ENCODE measurements at regions not wholly inside any gene's neighbourhood (a gene's known extent, or its start where the extent isn't known, plus 50 kb on each side); places are given as distances from the start of the nearest gene placed in this dataset.
A peak's percentile ranks its signal among the peaks of the same experiment; 100 is the strongest.

- DNase-seq: no peak
These were observed 103.4 kb upstream of the TMEM18 start for GRCh38 chr2:780581-780980.

DNA sequence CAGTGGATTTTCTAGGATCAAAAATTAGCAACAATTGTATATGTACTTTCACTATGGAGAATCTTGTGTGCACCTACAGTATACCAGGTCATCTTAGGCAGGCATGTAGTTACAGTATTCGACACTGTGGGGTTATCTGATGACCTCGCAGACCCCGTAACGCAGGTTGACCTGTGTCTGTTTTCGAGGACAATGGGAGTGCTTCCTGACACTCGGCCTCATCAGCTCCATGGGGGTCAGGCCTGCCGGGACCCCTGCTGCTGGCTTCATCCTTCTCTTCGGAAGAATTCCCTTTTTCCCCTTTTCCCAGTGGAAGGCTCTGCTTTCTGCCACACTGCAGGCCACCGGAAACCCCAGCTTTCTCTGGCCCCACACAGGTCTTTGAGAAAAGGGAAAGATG lies 102.8 kb upstream of the TMEM18 start:
- DNase-seq: no peak

- DNase-seq: no peak
These were observed 101.6 kb upstream of the TMEM18 start for GRCh38 chr2:778731-779350.

GRCh38 chr2:777546-777945 lies 100.3 kb upstream of the TMEM18 start:
- no peak for DNase-seq

DNA sequence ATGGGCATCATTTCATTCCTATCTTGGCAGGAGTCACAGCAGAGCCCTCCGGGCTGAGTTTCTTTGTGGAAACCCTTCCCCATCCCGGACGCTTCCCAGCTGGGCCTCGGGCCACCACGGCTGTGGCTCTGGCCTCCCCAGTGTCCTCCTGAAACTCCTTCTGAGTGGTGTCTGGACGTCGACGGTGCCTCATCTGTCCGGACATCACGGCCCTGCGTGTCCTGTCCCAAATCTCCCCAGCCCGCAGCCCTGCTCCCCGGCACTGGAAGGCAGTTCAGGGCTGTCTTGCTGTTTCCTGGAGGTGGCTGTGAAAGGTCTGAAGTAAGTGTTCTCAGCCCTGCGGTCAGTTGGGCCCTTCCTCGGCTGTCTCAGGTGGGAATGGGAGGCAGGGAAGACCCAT lies 99.8 kb upstream of the TMEM18 start:
- DNase-seq: no peak

- no peak for DNase-seq
These were observed 99.3 kb upstream of the TMEM18 start for GRCh38 chr2:776487-776886.

- no peak for DNase-seq
These were observed 98.8 kb upstream of the TMEM18 start for GRCh38 chr2:776038-776437.

- peak; percentile 44 for DNase-seq
These were observed 97.2 kb upstream of the TMEM18 start for GRCh38 chr2:774436-774835.

DNA sequence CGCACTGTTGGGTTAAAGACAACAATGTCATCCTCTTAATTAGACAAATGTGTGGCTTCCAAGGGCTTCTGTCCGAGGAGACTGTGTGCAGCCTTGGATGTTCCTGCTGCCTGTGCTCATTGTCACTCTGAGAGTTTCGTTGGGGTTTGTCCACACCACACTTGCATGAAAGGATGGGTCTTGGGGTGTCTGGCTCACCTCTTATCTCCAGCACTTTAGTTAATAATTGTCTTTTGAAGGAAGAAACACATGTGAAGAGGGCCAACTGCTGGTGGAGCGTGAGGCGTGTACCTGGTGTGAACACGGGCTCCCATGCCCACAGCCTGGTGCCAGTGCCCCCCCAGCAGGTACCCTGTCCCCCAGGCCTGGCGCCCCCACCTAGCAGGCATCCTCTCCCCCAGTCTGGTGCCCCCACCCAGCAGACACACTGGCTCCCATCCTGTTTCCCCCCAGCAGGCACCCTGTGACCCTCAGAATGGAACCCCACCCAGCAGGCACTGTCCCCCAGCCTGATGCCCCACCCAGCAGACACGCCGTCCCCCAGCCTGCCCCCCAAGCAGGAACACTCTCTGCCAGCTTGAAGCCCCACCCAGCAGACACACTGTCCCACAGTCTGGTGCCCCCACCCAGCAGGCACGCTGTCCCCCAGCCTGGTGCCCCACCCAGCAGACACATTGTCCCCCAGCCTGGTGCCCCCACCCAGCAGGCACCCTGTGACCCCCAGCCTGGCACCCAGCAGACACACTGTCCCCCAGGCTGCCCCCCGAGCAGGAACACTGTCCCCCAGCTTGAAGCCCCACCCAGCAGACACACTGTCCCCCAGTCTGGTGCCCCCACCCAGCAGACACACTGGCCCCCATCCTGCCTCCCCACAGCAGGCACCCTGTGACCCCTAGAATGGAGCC lies 96.3 kb upstream of the TMEM18 start:
- no peak for DNase-seq

GRCh38 chr2:771538-771937 lies 94.3 kb upstream of the TMEM18 start:
- no peak for DNase-seq

DNA sequence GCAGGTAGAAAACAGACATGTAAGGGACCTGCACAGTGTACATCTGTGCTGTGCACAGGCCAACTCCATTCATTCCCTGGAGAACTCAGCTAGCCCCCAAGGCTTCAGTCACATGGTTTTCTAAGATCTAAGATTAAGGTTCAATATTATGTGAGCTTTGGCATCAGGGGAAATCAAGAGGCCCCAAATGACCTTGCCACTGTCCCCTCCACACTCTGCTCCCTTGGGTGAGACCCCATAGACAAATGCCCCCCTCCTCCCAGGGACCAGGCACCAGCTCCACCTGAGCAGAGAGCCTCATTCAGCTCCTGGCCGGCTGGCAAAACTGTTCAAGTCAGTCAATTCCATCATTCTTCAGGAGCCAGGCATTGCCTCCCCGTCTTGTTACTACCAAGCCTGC lies 93.6 kb upstream of the TMEM18 start:
- no peak for DNase-seq

DNA sequence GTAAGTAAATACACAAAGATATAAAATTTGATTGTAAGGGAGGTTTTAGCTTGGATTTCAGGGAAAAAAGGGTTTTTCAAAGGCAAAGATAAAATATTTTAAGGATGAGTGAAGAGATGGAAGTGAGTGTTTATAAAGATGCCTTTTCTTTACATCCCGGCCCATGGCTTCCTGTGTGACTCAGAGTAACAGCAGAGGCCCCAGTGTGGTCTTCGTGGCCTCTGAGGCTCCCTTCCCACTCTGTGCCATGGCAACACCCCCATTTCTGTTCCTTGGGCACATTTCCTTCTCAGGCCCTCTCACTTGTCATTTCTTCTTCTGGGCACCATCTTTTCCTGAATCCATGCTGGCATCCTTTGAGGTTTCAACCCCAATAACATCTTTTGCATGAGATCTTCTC lies 92.6 kb upstream of the TMEM18 start:
- DNase-seq: no peak

GRCh38 chr2:768451-768850 lies 91.2 kb upstream of the TMEM18 start:
- peak; percentile 76 for DNase-seq

DNA sequence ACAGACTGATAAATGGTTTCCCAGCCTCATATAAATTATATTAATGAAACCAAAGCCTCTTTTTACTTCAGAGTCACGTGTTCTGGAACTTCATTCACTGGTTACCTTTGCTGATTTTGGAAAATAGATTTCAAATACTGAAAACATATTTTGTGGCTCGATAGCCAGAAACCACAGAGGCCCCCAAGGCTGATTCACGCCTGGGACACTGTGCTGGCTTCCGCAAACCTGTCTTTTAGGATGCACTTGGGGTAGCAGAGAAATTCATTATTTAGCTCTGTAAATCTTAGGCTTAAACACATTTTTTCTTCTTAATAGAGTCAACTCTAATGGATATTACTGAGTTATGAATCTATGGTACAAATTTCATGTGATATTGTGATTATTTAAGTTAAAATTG lies 90.7 kb upstream of the TMEM18 start:
- DNase-seq: no peak

- DNase-seq: peak; percentile 78
These were observed 90.2 kb upstream of the TMEM18 start for GRCh38 chr2:767440-767839.

DNA sequence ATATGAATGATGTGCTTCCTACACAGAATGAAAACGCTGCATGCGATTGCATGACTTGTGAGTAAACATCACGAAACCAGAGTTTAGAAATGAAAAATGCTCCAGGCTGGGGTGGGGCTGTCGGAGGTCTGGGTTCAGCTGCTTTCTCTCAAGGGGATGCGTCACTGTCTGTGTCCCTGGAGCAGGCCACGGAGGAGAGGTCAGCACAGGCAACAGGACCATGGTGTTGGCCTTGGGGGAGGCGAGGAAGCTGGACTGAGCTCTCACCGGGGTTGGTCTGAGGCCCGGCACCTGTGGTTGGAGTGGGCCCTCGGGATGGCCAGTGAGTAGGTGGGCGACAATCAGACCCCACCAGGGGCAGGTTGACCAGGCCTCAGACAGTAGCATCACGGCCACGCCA lies 89.0 kb upstream of the TMEM18 start:
- DNase-seq: no peak

GRCh38 chr2:765369-765768 lies 88.2 kb upstream of the TMEM18 start:
- DNase-seq: no peak

DNA sequence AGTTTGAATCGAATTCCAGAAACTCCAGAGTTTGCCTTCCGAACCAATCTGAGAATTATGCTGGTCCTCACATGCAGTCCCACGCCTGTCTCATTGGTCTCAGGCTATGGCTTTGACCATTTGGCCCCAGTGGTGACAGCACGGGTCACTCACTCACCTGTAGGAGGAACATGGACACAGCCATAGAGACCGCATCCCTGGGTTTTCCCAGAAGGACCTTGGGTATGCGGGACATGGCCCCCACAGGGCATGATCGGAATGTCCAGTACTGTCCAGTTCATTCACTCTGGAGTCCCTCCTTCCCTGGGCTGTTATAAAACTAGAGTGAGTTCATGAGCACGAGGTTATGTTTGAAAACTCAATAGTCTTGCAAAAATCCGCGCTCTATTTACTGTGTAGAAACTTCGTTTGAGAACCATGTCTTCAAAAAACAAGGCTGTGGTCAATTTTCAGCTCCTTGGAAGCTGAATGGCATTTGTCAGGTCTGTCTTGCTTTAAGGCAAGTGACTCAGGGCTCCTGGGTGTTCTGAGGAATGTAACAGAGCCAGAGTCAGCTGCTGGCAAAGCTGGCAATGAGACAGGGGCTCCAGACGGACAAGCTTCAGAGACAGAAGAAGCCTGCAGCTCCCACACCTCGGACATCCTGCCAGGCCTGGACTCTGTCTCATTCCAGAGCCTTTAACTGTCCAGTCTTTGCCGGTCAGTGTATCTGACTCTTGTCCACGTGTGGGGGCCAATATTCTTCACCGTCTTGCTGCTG lies 86.7 kb upstream of the TMEM18 start:
- DNase-seq: no peak

GRCh38 chr2:762646-763045 lies 85.4 kb upstream of the TMEM18 start:
- no peak for DNase-seq

- no peak for DNase-seq
These were observed 84.2 kb upstream of the TMEM18 start for GRCh38 chr2:761384-761783.

DNA sequence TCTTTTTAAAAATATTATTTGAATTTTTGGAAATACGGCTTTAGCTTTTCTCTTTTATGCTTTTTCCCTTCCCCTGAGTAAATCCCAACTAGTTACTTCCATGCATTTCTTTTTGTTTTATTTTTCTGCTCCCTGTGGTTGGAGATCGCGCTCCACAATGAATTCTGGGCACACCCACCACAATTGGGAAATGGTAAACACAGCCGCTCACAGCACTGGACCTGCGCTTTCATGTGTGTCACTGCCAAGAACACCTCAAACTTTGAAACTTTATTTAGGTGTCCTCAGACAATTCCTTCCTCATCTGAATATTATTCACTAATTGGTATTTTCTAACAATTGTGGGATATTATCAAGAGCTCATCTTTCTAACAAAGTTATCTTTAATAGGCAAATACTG lies 82.8 kb upstream of the TMEM18 start:
- DNase-seq: peak; percentile 41

DNA sequence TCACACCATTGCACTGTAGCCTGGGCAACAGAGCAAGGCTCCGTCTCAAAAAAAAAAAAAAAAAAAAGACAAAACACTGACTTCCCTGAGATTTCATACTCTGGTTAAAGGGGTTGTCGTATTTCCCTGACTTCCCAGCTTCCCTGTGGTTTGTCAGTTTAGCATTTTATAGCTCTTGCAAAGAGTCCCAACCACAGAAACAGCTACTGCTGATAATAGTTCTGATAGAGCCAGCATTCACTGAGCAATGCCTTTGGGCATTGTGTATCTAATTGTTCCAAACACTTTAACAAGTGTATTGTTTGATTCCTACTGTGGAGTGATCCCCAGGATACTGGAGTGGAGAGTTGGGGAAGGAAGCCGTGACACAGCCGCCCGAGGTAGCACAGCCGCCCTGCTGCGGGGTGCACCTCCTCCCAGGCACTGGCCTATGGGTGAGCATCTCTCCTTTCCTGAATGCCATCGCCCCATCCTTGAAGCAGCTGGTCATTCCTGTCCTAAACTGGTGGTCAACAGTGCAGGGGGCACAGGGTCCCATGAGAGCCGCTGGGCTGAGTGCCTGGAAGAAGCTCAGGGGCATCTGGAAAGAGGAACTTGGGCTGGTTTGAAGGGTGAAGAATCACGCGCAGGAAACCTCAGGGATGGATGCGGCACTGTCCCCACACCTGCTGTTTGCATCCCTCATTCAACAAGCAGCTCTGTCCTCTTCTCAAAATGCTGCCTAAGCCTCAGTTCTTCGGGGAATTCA lies 81.0 kb upstream of the TMEM18 start:
- DNase-seq: no peak

DNA sequence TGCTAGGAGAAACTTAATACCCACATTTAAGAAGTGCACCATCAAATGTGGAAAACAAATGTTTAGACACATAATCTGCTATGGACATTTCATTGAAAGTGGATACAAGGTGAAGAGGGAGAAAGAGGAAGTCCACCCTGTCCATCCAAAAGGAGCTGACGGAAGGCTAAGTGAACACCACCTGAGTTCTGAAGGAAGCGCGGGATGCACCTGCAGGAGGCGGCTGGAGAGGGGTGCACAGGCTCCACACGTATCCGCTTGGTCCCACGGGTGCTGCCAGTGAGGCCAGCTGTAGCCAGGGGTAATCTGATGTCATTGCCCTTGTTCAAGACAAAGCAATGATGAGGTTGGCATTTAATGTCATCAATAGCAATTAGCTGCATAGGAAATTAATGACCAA lies 75.9 kb upstream of the TMEM18 start:
- DNase-seq: no peak
